Calu3 (cell line): ENCODE measurements at regions not wholly inside any gene's neighbourhood (a gene's known extent, or its start where the extent isn't known, plus 50 kb on each side); places are given as distances from the start of the nearest gene placed in this dataset.

Experiments used
- BruUV-seq: library from RNA; stranded (reverse); fragments of 400-500 nt; replicated peaks from 2 replicates; lab custom pipeline; 2021; lab: Mats Ljungman, UMichigan
- CTCF ChIA-PET: fragments of 300-600 bp; sonication (Branson Sonifier 250); formaldehyde crosslinking; loops from one replicate; lab custom pipeline; 2022; ENCODE audit warnings: antibody characterized with exemption; lab: Charles Lee
- DNase-seq: peaks from one replicate; pipeline ENCODE4 v3.0.0; 2022
- H3K27ac Mint-ChIP-seq: one replicate; pipeline ENCODE4 v1.8.0; 2022; ENCODE audit warnings: mixed read lengths; ENCODE audit not compliant: unreplicated experiment
- H3K27me3 Mint-ChIP-seq: one replicate; pipeline ENCODE4 v1.8.0; 2022; ENCODE audit warnings: mixed read lengths; ENCODE audit not compliant: unreplicated experiment
- H3K36me3 Mint-ChIP-seq: one replicate; pipeline ENCODE4 v1.8.0; 2022; ENCODE audit warnings: mild to moderate bottlenecking, moderate library complexity, mixed read lengths; ENCODE audit not compliant: insufficient read depth, unreplicated experiment
- H3K4me1 Mint-ChIP-seq: one replicate; pipeline ENCODE4 v1.8.0; 2022; ENCODE audit warnings: mild to moderate bottlenecking, low read depth, mixed read lengths; ENCODE audit not compliant: unreplicated experiment
- H3K4me3 Mint-ChIP-seq: one replicate; pipeline ENCODE4 v1.8.0; 2022; ENCODE audit warnings: mild to moderate bottlenecking, low read depth, moderate library complexity, mixed read lengths; ENCODE audit not compliant: unreplicated experiment
- H3K9me3 Mint-ChIP-seq: one replicate; pipeline ENCODE4 v1.8.0; 2022; ENCODE audit warnings: low read depth, mixed read lengths; ENCODE audit not compliant: unreplicated experiment
- intact Hi-C: fragments of 100-400 bp; cut with micrococcal nuclease; formaldehyde crosslinking; loops from one replicate; pipeline ENCODE4 v1.10.0; 2022; ENCODE audit not compliant: unreplicated experiment
- TF ChIP-seq, protein P1 (sequence below): fragments of 200-600 bp; IDR thresholded peaks from one replicate; pipeline ENCODE4 v1.8.0; 2022; ENCODE audit warnings: antibody characterized with exemption; ENCODE audit not compliant: unreplicated experiment

DNA sequence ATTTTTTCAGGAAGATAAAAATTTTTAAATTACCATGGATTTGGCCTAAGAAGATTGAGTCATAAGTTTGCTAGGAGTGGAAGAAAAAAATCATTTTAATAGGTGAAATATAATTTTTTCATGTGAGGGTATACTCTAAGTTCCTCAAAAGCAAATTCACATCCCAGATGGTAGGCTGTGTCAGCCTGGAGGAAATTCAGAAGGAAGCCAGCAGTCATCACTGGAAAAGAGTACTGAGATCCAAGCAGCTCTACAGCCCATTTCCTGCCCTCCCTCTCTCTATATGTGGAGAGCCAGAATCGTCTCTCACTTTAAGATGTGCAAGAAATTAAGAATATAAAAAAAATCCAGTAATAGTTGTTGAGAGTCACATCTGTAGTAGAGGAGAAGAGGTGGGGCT is 126.5 kb upstream of the CDH18 start:
- DNase-seq: no peak
- H3K36me3 Mint-ChIP-seq: no peaks in the 10 kb centered on the region
- H3K4me1 Mint-ChIP-seq: no peaks in the 10 kb centered on the region
- CTCF ChIA-PET: no interaction called here
- H3K9me3 Mint-ChIP-seq: no peaks in the 10 kb centered on the region
- H3K27me3 Mint-ChIP-seq: no peaks in the 10 kb centered on the region
- BruUV-seq: no TSS peak
- no peak overlapping the region for H3K4me3 Mint-ChIP-seq
- TF ChIP-seq, protein P1, sequence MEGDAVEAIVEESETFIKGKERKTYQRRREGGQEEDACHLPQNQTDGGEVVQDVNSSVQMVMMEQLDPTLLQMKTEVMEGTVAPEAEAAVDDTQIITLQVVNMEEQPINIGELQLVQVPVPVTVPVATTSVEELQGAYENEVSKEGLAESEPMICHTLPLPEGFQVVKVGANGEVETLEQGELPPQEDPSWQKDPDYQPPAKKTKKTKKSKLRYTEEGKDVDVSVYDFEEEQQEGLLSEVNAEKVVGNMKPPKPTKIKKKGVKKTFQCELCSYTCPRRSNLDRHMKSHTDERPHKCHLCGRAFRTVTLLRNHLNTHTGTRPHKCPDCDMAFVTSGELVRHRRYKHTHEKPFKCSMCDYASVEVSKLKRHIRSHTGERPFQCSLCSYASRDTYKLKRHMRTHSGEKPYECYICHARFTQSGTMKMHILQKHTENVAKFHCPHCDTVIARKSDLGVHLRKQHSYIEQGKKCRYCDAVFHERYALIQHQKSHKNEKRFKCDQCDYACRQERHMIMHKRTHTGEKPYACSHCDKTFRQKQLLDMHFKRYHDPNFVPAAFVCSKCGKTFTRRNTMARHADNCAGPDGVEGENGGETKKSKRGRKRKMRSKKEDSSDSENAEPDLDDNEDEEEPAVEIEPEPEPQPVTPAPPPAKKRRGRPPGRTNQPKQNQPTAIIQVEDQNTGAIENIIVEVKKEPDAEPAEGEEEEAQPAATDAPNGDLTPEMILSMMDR: no peak
- intact Hi-C loops: no loop called here
- no peak overlapping the region for H3K27ac Mint-ChIP-seq

DNA sequence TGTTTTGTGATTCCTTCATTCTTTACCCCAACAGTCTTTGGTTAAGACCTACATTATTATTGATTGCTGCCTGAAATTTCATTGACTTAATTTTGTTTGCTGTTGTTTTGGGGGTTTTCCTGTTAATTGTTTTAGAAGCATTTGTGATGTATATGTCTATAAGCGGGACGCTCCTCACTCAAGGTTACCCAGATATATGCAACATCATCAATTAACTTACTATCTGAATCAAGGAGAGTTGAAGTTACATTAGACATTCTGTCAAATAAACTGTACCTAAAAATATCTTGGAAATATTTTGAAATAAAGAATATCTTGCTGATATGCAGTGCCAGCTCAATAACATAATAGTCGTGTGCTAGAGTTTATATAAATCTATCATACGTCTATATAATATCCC is 125.9 kb upstream of the CDH18 start:
- H3K4me3 Mint-ChIP-seq: no peak overlapping the region
- intact Hi-C loops: no loop called here
- no peaks in the 10 kb centered on the region for H3K4me1 Mint-ChIP-seq
- H3K27me3 Mint-ChIP-seq: no peaks in the 10 kb centered on the region
- no peak for DNase-seq
- H3K9me3 Mint-ChIP-seq: no peaks in the 10 kb centered on the region
- H3K36me3 Mint-ChIP-seq: no peaks in the 10 kb centered on the region
- BruUV-seq: no TSS peak
- CTCF ChIA-PET: no interaction called here
- no peak overlapping the region for H3K27ac Mint-ChIP-seq
- TF ChIP-seq, protein P1: no peak

DNA sequence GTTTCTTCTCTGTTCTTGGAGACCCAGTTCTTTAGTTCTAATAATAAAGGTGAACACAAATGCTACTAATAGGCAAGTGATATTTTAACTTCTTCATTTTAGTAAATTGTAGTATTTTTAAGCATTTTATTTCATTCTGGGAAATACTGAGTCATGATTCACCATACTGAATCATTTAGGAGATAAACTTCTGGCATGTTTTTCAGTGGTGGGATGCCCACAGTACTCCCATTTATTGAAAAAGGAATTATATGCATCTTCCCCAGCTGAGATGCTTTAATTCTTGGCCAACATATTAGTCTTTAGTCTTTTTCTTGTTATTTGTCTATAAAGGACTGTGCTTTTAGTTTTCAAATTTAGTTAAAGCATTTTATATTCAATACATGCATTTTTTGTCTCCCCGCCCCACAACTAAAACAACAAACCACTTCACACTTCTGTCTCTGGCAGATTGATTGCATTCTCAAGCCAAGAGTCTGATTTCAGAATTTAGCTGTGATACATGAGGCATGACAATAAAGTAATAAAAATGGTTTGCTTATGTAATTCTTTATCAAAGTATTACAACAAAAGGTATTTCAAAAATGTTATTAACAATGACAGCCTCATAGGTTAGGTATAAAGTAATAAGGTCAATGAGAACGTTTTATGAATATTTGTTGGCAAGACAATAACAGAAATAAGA is 125.2 kb upstream of the CDH18 start:
- no TSS peak for BruUV-seq
- H3K36me3 Mint-ChIP-seq: no peaks in the 10 kb centered on the region
- CTCF ChIA-PET: no interaction called here
- no peaks in the 10 kb centered on the region for H3K27me3 Mint-ChIP-seq
- no peaks in the 10 kb centered on the region for H3K4me1 Mint-ChIP-seq
- peaks cover 2% of the 10 kb centered on the region for H3K9me3 Mint-ChIP-seq
- intact Hi-C loops: no loop called here
- H3K27ac Mint-ChIP-seq: no peak overlapping the region
- no peak for DNase-seq
- TF ChIP-seq, protein P1: no peak
- H3K4me3 Mint-ChIP-seq: no peak overlapping the region

DNA sequence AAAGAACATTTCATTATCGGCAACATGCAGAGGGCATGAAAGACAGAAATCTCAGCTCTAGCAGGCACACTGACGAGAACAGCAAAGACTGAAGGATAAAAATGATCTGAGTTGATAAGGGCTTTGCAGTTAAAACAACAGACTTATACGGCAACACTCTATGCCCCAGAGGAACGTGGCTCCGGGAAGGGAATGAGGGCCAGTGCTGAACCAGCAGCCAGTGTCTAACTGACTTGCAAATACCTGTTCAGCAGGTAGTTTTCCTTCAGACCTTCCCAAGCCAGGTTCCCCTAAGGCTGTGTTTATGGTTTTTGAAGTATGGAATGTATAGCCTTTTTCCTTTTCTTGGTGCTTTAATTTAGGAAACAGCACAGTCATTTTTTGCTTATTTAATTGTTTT is 121.3 kb upstream of the CDH18 start:
- TF ChIP-seq, protein P1: no peak
- intact Hi-C loops: no loop called here
- no peak for DNase-seq
- Mint-ChIP-seq H3K4me1 (no peaks in the 10 kb centered on the region), H3K27me3 (no peaks in the 10 kb centered on the region), H3K27ac (no peak overlapping the region), H3K36me3 (no peaks in the 10 kb centered on the region), H3K9me3 (peaks cover 9% of the 10 kb centered on the region), H3K4me3 (no peak overlapping the region)
- BruUV-seq: no TSS peak
- CTCF ChIA-PET: no interaction called here
